SK-N-DZ (cell line): ENCODE measurements at regions not wholly inside any gene's neighbourhood (a gene's known extent, or its start where the extent isn't known, plus 50 kb on each side); places are given as distances from the start of the nearest gene placed in this dataset.

Experiments
- DNase-seq: peaks from one replicate; pipeline ENCODE4 v3.0.0-alpha.2; 2015; ENCODE audit warnings: low spot score
- small RNA-seq, 2 experiments: library from RNA; depleted of rRNA; stranded (forward); fragments of <200 nt; gene quantifications; one replicate each; pipeline ENCODE3, GENCODE V24; 2014

- no peak for DNase-seq
Measured at GRCh38 chr21:38888991-38889561, 83.3 kb downstream of the ETS2 start.

GRCh38 chr21:38887749-38888148 is 82.0 kb downstream of the ETS2 start:
- DNase-seq: no peak

GRCh38 chr21:38887062-38887686 is 81.4 kb downstream of the ETS2 start:
- no peak for DNase-seq

DNA sequence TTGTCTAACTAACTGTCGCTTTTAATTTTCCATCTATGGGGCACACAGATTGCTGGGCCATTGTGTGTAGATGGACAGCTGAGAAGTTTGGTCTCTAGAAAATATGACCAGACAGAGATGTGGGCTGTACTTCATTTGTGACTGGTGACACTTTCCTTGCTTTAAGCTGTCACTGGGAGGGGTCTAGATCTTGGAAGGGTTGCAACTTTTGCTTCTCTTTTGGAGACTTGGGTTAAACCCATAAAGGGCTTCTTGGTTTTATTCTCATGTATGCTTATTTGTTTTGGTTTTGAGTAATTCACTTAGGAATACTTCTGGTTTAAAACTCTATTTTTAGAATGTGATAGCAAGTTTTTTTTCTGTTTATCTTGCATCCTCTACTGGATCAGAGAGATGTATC is 80.2 kb downstream of the ETS2 start:
- no peak for DNase-seq

DNA sequence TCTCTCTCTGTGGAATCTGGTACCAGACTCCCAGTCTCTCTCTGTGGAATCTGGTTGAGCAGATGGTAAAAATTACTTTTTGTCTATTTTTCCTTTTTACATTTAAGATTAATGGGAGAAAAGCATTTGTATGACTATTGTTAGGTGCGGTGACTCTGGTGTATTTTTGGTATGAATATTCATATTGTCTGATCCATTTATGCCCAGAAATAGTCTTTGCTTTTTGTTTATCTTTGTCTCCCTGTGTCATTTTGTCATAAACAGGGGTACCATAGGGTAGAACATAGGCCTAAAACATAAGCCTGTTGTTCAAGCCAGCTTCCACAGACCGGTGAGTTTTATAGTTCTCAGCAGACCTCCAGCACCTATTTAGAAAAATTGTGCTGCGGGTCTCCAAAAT is 78.7 kb downstream of the ETS2 start:
- DNase-seq: no peak

DNA sequence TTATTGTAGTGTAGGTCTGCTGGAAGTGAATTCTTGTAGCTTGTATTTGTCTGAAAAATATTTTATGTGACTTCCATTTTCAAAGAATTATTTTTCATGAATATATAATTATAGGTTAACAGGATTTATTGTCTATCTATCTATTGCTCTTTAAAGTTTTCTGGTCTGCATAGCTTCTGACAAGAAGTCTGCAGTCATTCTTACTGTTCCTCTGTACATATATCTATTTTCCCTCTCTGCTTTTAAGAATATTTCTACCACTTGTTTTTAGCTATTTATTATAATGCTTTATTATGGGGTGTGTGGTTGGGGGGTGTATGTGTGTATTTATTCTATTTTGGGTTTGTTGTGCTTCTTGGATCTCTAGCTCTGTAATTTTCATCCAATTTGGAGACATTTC is 77.4 kb downstream of the ETS2 start:
- no peak for DNase-seq

DNA sequence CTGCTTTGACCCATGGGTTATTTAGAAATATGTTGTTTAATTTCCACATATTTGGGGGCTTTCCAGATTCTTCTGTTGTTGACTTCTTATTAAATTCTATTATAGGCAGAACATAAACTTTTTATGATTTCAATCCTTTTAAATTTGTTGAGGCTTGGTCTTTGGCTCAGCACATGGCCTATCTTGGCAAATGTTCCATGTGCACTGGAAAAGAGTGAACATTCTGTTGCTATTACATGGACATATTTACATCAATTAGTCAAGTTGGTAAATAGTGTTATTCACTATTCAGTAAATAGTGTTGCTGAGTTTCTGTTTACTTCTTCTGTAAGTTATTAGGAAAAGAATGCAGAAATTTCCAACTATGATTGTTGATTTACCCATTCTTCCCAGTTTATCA is 75.4 kb downstream of the ETS2 start:
- DNase-seq: no peak

DNA sequence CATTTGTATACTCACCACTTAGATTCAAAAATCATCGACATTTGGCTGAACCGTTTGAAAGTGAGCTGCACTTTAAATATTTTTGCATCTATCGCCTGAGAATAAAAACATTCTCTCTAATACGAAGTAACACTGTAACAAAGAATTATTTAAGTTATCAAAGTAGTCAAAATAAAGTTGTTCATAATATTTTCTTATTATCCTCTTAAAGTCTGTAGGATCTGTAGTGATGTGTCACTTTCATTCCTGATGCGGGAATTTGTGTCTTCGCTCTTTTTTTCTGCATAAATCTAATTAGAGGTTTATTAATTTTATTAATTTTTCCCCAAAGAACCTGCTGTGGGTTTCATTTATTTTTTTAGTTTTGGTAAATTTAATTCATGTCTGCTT is 74.8 kb downstream of the ETS2 start:
- no peak for DNase-seq

GRCh38 chr21:38879912-38880576 is 74.3 kb downstream of the ETS2 start:
- no peak for DNase-seq

DNA sequence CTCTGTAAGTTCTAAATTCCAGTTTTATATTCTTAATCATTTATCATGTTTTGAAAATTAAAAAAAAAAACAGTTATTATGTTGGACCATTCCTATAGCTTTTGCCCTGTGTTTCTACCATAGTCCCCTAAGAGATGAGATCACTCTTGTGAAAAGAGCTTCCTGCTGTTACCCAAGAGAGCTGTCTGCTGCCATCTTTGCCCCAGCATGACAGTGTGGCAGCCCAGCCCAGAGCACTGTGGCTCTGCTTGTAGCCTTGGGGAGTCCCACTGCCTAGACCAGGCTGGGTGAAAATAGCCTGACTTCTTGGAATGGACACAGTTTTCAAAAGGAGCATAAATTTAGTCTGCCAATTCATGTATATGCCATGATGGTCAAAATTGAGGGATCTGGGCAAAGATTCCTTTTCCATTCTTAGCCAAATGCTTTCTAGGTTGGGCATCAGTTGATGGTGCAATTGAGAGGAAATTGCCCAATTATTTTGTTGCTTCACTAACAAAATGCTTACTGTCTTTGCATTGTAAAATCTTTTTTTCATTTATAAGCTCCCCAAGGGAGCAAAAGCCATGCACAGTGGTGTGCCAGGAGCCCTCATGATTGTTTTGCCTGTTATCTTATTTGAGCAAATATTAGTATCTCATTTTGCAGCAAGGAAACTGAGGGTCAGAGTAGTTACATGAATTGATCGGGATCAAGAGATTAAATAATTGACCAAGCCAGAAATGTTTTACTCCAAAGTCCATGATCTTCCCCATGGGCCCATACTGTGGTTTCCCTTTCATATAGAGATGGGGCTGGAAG is 72.8 kb downstream of the ETS2 start:
- no peak for DNase-seq

- no peak for DNase-seq
Measured at GRCh38 chr21:38875694-38876492, 70.2 kb downstream of the ETS2 start.

Small RNA genes lying in the stretch of these regions (small RNA-seq; reads per million reads assigned to genes)
- gene RF00091: 0 reads per million in 2 experiments
